ENCODE measurements at regions not wholly inside any gene's neighbourhood (a gene's known extent, or its start where the extent isn't known, plus 50 kb on each side); places are given as distances from the start of the nearest gene placed in this dataset.
A peak's percentile ranks its signal among the peaks of the same experiment; 100 is the strongest.

GRCh38 chrX:39226251-39226650 lies 425.0 kb downstream of the MID1IP1 start:
- CTCF ChIA-PET: no interaction called here
- Histone ChIP-seq H3K36me3 (ENCODE audit: control insufficient read depth, insufficient read depth, low read length) (no peaks in the 10 kb centered on the region), H3K27me3 (ENCODE audit: control insufficient read depth, insufficient read depth, low read length) (no peaks in the 10 kb centered on the region), H3K4me3 (ENCODE audit: low read depth, low read length) (no peak overlapping the region)
- no peak for TF ChIP-seq CTCF (IDR thresholded peaks at IDR 0.05; ENCODE audit: insufficient read depth, low read depth, low read length)
- POLR2A ChIA-PET: no interaction called here
- DNase-seq (ENCODE audit: low read depth): no peak

- no peaks in the 10 kb centered on the region for H3K27me3 ChIP-seq (ENCODE audit: control insufficient read depth, insufficient read depth, low read length)
- no peak for TF ChIP-seq CTCF (IDR thresholded peaks at IDR 0.05; ENCODE audit: insufficient read depth, low read depth, low read length)
- no peak for DNase-seq (ENCODE audit: low read depth)
- CTCF ChIA-PET: no interaction called here
- POLR2A ChIA-PET: no interaction called here
- H3K4me3 ChIP-seq (ENCODE audit: low read depth, low read length): no peak overlapping the region
- H3K36me3 ChIP-seq (ENCODE audit: control insufficient read depth, insufficient read depth, low read length): no peaks in the 10 kb centered on the region
Observed at GRCh38 chrX:39227371-39227770, 426.1 kb downstream of the MID1IP1 start.

- no peak for DNase-seq (ENCODE audit: low read depth)
- H3K4me3 ChIP-seq (ENCODE audit: low read depth, low read length): no peak overlapping the region
- H3K27me3 ChIP-seq (ENCODE audit: control insufficient read depth, insufficient read depth, low read length): no peaks in the 10 kb centered on the region
- TF ChIP-seq CTCF (IDR thresholded peaks at IDR 0.05; ENCODE audit: insufficient read depth, low read depth, low read length): no peak
- CTCF ChIA-PET: no interaction called here
- POLR2A ChIA-PET: no interaction called here
- H3K36me3 ChIP-seq (ENCODE audit: control insufficient read depth, insufficient read depth, low read length): no peaks in the 10 kb centered on the region
Observed at GRCh38 chrX:39238006-39238405, 436.7 kb downstream of the MID1IP1 start.

- Histone ChIP-seq H3K4me3 (ENCODE audit: low read depth, low read length) (no peak overlapping the region), H3K27me3 (ENCODE audit: control insufficient read depth, insufficient read depth, low read length) (no peaks in the 10 kb centered on the region), H3K36me3 (ENCODE audit: control insufficient read depth, insufficient read depth, low read length) (no peaks in the 10 kb centered on the region)
- DNase-seq (ENCODE audit: low read depth): no peak
- peak; percentile 19; the same call in 1 of the 2 replicates for TF ChIP-seq CTCF (IDR thresholded peaks at IDR 0.05; ENCODE audit: insufficient read depth, low read depth, low read length)
- ChIA-PET POLR2A (no interaction called here), CTCF (interaction anchor here (1.0 kb wide), 1 partner anchor 473 kb away, joined by 5 read pairs; no protein-coding TSS in a partner anchor)
Observed at GRCh38 chrX:39242187-39242586, 440.9 kb downstream of the MID1IP1 start.

- no peak for DNase-seq (ENCODE audit: low read depth)
Observed at GRCh38 chrX:39244147-39244546, 442.9 kb downstream of the MID1IP1 start.

More at GRCh38 chrX:39244147-39244546, 442.9 kb downstream of the MID1IP1 start:
- Histone ChIP-seq H3K4me3 (ENCODE audit: low read depth, low read length) (no peak overlapping the region), H3K27me3 (ENCODE audit: control insufficient read depth, insufficient read depth, low read length) (no peaks in the 10 kb centered on the region), H3K36me3 (ENCODE audit: control insufficient read depth, insufficient read depth, low read length) (no peaks in the 10 kb centered on the region)
- ChIA-PET CTCF (no interaction called here), POLR2A (no interaction called here)
- no peak for TF ChIP-seq CTCF (IDR thresholded peaks at IDR 0.05; ENCODE audit: insufficient read depth, low read depth, low read length)

Data from BJ (cell line).